ENCODE measurements at regions not wholly inside any gene's neighbourhood (a gene's known extent, or its start where the extent isn't known, plus 50 kb on each side); places are given as distances from the start of the nearest gene placed in this dataset.

GRCh38 chr9:82062245-82062644 lies 73.7 kb downstream of the SPATA31D1 start:
- Histone ChIP-seq H3K36me3 (replicated peaks in 1 of 2; ENCODE audit: control insufficient read depth in 2 of 2, insufficient read depth in 2 of 2, low read length in 2 of 2) (no peaks in the 10 kb centered on the region), H3K79me1 (ENCODE audit: low read depth, low read length) (no peaks in the 10 kb centered on the region), H2AFZ (ENCODE audit: low read length) (no peak overlapping the region), H3K4me1 (ENCODE audit: control insufficient read depth in 2 of 2, insufficient read depth in 1 of 2, low read depth in 1 of 2, low read length in 2 of 2) (no peaks in the 10 kb centered on the region), H2BK120ac (ENCODE audit: low read depth, low read length) (no peak overlapping the region), H4K8ac (ENCODE audit: low read depth, low read length) (no peak overlapping the region), H3K4me2 (ENCODE audit: insufficient read depth, low read length, poor library complexity, severe bottlenecking) (no peak overlapping the region), H3K9ac (ENCODE audit: low read depth, low read length, poor library complexity) (no peak overlapping the region), H3K27ac (replicated peaks; ENCODE audit: low read length) (no peak overlapping the region), H3K14ac (ENCODE audit: low read length) (no peak overlapping the region), H3K18ac (ENCODE audit: low read length) (no peak overlapping the region), H4K91ac (ENCODE audit: low read depth, low read length, poor library complexity) (no peak overlapping the region), H3K4me3 (ENCODE audit: low read length in 2 of 2) (no peak overlapping the region), H3K4ac (ENCODE audit: low read length) (no peak overlapping the region), H3K9me3 (replicated peaks in 1 of 2; ENCODE audit: control insufficient read depth in 2 of 2, insufficient read depth in 1 of 2, low read depth in 1 of 2, low read length in 2 of 2) (peaks cover 0 to 3% of the 10 kb centered on the region in 2 donors), H2BK5ac (ENCODE audit: low read length) (no peak overlapping the region), H2AK5ac (ENCODE audit: low read depth, low read length) (no peak overlapping the region), H3K27me3 (ENCODE audit: control insufficient read depth in 3 of 3, insufficient read depth in 3 of 3, low read depth in 1 of 3, low read length in 3 of 3) (no peaks in the 10 kb centered on the region), H2BK15ac (ENCODE audit: low read length) (no peak overlapping the region), H3K23ac (ENCODE audit: low read depth, low read length, poor library complexity) (no peak overlapping the region), H2BK12ac (ENCODE audit: low read length) (no peak overlapping the region)
- WGBS, 2 donors (ENCODE audit: extremely low coverage in 2 of 2, insufficient read length in 2 of 2, insufficient replicate concordance in 1 of 2), result no CpG with 5 or more reads among the region's 12 CpGs
- DNase-seq (ENCODE audit: low spot score), result no peak

GRCh38 chr9:82073551-82074543 lies 85.3 kb downstream of the SPATA31D1 start:
- no CpG with 5 or more reads among the region's 2 CpGs for WGBS, 2 donors (ENCODE audit: extremely low coverage in 2 of 2, insufficient read length in 2 of 2, insufficient replicate concordance in 1 of 2)
- Histone ChIP-seq H2BK15ac (ENCODE audit: low read length) (no peak overlapping the region), H3K14ac (ENCODE audit: low read length) (no peak overlapping the region), H2BK12ac (ENCODE audit: low read length) (no peak overlapping the region), H2BK120ac (ENCODE audit: low read depth, low read length) (no peak overlapping the region), H3K4me3 (ENCODE audit: low read length in 2 of 2) (no peak overlapping the region), H4K91ac (ENCODE audit: low read depth, low read length, poor library complexity) (no peak overlapping the region), H3K79me1 (ENCODE audit: low read depth, low read length) (no peaks in the 10 kb centered on the region), H3K9me3 (replicated peaks in 1 of 2; ENCODE audit: control insufficient read depth in 2 of 2, insufficient read depth in 1 of 2, low read depth in 1 of 2, low read length in 2 of 2) (no peaks in the 10 kb centered on the region), H3K4ac (ENCODE audit: low read length) (no peak overlapping the region), H3K9ac (ENCODE audit: low read depth, low read length, poor library complexity) (no peak overlapping the region), H3K36me3 (replicated peaks in 1 of 2; ENCODE audit: control insufficient read depth in 2 of 2, insufficient read depth in 2 of 2, low read length in 2 of 2) (no peaks in the 10 kb centered on the region), H3K4me1 (ENCODE audit: control insufficient read depth in 2 of 2, insufficient read depth in 1 of 2, low read depth in 1 of 2, low read length in 2 of 2) (no peaks in the 10 kb centered on the region), H3K18ac (ENCODE audit: low read length) (no peak overlapping the region), H2AK5ac (ENCODE audit: low read depth, low read length) (no peak overlapping the region), H2AFZ (ENCODE audit: low read length) (no peak overlapping the region), H3K4me2 (ENCODE audit: insufficient read depth, low read length, poor library complexity, severe bottlenecking) (no peak overlapping the region), H3K23ac (ENCODE audit: low read depth, low read length, poor library complexity) (no peak overlapping the region), H4K8ac (ENCODE audit: low read depth, low read length) (no peak overlapping the region), H2BK5ac (ENCODE audit: low read length) (no peak overlapping the region), H3K27me3 (ENCODE audit: control insufficient read depth in 3 of 3, insufficient read depth in 3 of 3, low read depth in 1 of 3, low read length in 3 of 3) (no peaks in the 10 kb centered on the region), H3K27ac (replicated peaks; ENCODE audit: low read length) (no peak overlapping the region)
- no peak for DNase-seq (ENCODE audit: low spot score)

- Histone ChIP-seq H3K4me2 (ENCODE audit: insufficient read depth, low read length, poor library complexity, severe bottlenecking) (no peak overlapping the region), H3K23ac (ENCODE audit: low read depth, low read length, poor library complexity) (no peak overlapping the region), H3K4me1 (ENCODE audit: control insufficient read depth in 2 of 2, insufficient read depth in 1 of 2, low read depth in 1 of 2, low read length in 2 of 2) (no peaks in the 10 kb centered on the region), H3K27ac (replicated peaks; ENCODE audit: low read length) (no peak overlapping the region), H3K79me1 (ENCODE audit: low read depth, low read length) (no peaks in the 10 kb centered on the region), H2BK12ac (ENCODE audit: low read length) (no peak overlapping the region), H3K4ac (ENCODE audit: low read length) (no peak overlapping the region), H3K18ac (ENCODE audit: low read length) (no peak overlapping the region), H2BK5ac (ENCODE audit: low read length) (no peak overlapping the region), H2AFZ (ENCODE audit: low read length) (no peak overlapping the region), H2BK120ac (ENCODE audit: low read depth, low read length) (no peak overlapping the region), H3K9ac (ENCODE audit: low read depth, low read length, poor library complexity) (no peak overlapping the region), H3K27me3 (ENCODE audit: control insufficient read depth in 3 of 3, insufficient read depth in 3 of 3, low read depth in 1 of 3, low read length in 3 of 3) (no peaks in the 10 kb centered on the region), H3K14ac (ENCODE audit: low read length) (no peak overlapping the region), H4K8ac (ENCODE audit: low read depth, low read length) (no peak overlapping the region), H3K9me3 (replicated peaks in 1 of 2; ENCODE audit: control insufficient read depth in 2 of 2, insufficient read depth in 1 of 2, low read depth in 1 of 2, low read length in 2 of 2) (no peaks in the 10 kb centered on the region), H3K36me3 (replicated peaks in 1 of 2; ENCODE audit: control insufficient read depth in 2 of 2, insufficient read depth in 2 of 2, low read length in 2 of 2) (no peaks in the 10 kb centered on the region), H4K91ac (ENCODE audit: low read depth, low read length, poor library complexity) (no peak overlapping the region), H2AK5ac (ENCODE audit: low read depth, low read length) (no peak overlapping the region), H2BK15ac (ENCODE audit: low read length) (no peak overlapping the region), H3K4me3 (ENCODE audit: low read length in 2 of 2) (no peak overlapping the region)
- DNase-seq (ENCODE audit: low spot score), result no peak
These were observed 91.7 kb downstream of the SPATA31D1 start for GRCh38 chr9:82080265-82080664.

GRCh38 chr9:82081496-82081895 lies 92.9 kb downstream of the SPATA31D1 start:
- H2AK5ac ChIP-seq (ENCODE audit: low read depth, low read length), result no peak overlapping the region
- no peak overlapping the region for H3K4me3 ChIP-seq (ENCODE audit: low read length in 2 of 2)
- no peak overlapping the region for H4K8ac ChIP-seq (ENCODE audit: low read depth, low read length)
- no peak overlapping the region for H2BK5ac ChIP-seq (ENCODE audit: low read length)
- no peak overlapping the region for H3K4ac ChIP-seq (ENCODE audit: low read length)
- no peak overlapping the region for H3K9ac ChIP-seq (ENCODE audit: low read depth, low read length, poor library complexity)
- no peak overlapping the region for H3K18ac ChIP-seq (ENCODE audit: low read length)
- no peaks in the 10 kb centered on the region for H3K79me1 ChIP-seq (ENCODE audit: low read depth, low read length)
- no peak overlapping the region for H3K23ac ChIP-seq (ENCODE audit: low read depth, low read length, poor library complexity)
- no peak for DNase-seq (ENCODE audit: low spot score)
- no peak overlapping the region for H3K27ac ChIP-seq (replicated peaks; ENCODE audit: low read length)
- no peak overlapping the region for H3K4me2 ChIP-seq (ENCODE audit: insufficient read depth, low read length, poor library complexity, severe bottlenecking)
- H2BK12ac ChIP-seq (ENCODE audit: low read length), result no peak overlapping the region
- no peak overlapping the region for H2AFZ ChIP-seq (ENCODE audit: low read length)
- H3K36me3 ChIP-seq (replicated peaks in 1 of 2; ENCODE audit: control insufficient read depth in 2 of 2, insufficient read depth in 2 of 2, low read length in 2 of 2), result no peaks in the 10 kb centered on the region
- no peak overlapping the region for H3K14ac ChIP-seq (ENCODE audit: low read length)
- no peak overlapping the region for H4K91ac ChIP-seq (ENCODE audit: low read depth, low read length, poor library complexity)
- H2BK120ac ChIP-seq (ENCODE audit: low read depth, low read length), result no peak overlapping the region
- no peaks in the 10 kb centered on the region for H3K27me3 ChIP-seq (ENCODE audit: control insufficient read depth in 3 of 3, insufficient read depth in 3 of 3, low read depth in 1 of 3, low read length in 3 of 3)
- H3K4me1 ChIP-seq (ENCODE audit: control insufficient read depth in 2 of 2, insufficient read depth in 1 of 2, low read depth in 1 of 2, low read length in 2 of 2), result no peaks in the 10 kb centered on the region
- no peak overlapping the region for H2BK15ac ChIP-seq (ENCODE audit: low read length)
- WGBS, 2 donors (ENCODE audit: extremely low coverage in 2 of 2, insufficient read length in 2 of 2, insufficient replicate concordance in 1 of 2), result no CpG with 5 or more reads among the region's 2 CpGs
- H3K9me3 ChIP-seq (replicated peaks in 1 of 2; ENCODE audit: control insufficient read depth in 2 of 2, insufficient read depth in 1 of 2, low read depth in 1 of 2, low read length in 2 of 2), result no peaks in the 10 kb centered on the region
